ENCODE measurements at regions not wholly inside any gene's neighbourhood (a gene's known extent, or its start where the extent isn't known, plus 50 kb on each side); places are given as distances from the start of the nearest gene placed in this dataset.

DNA sequence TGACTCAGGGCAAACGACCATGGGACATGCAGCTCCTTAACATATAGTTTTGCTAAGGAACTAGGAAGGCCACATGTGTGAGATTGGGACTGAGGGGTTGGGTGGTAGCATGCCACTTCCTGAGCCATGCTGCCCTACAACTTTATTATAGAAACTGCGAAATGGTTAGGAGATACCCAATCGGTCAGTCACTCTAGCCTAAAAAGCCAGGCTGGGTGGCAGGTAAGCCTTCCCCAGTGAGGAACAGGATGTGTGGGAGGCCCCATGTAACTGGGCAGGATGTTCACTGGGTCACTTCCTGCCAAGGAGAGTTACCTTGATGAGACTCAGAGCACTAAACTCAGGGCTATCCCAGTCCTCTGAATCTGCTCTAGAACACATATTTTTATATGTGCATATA lies 123.5 kb downstream of the MAP3K7 start:
- TF ChIP-seq, protein P1, sequence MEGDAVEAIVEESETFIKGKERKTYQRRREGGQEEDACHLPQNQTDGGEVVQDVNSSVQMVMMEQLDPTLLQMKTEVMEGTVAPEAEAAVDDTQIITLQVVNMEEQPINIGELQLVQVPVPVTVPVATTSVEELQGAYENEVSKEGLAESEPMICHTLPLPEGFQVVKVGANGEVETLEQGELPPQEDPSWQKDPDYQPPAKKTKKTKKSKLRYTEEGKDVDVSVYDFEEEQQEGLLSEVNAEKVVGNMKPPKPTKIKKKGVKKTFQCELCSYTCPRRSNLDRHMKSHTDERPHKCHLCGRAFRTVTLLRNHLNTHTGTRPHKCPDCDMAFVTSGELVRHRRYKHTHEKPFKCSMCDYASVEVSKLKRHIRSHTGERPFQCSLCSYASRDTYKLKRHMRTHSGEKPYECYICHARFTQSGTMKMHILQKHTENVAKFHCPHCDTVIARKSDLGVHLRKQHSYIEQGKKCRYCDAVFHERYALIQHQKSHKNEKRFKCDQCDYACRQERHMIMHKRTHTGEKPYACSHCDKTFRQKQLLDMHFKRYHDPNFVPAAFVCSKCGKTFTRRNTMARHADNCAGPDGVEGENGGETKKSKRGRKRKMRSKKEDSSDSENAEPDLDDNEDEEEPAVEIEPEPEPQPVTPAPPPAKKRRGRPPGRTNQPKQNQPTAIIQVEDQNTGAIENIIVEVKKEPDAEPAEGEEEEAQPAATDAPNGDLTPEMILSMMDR (IDR thresholded peaks at IDR 0.05): no peak
- no peak for TF ChIP-seq POLR2AphosphoS5 (IDR thresholded peaks at IDR 0.05)
- TF ChIP-seq POLR2A (IDR thresholded peaks at IDR 0.05): no peak
